Parathyroid adenoma (tissue), 2 donors: ENCODE measurements at regions not wholly inside any gene's neighbourhood (a gene's known extent, or its start where the extent isn't known, plus 50 kb on each side); places are given as distances from the start of the nearest gene placed in this dataset.

Source experiments
- H2AFZ ChIP-seq: fragments of 300-600 bp; sonication (generic); one replicate; pipeline ENCODE4 v1.7.0; 2017; ENCODE audit warnings: antibody characterized with exemption, mild to moderate bottlenecking
- H3K27ac ChIP-seq: fragments of 300-600 bp; sonication (generic); one replicate; pipeline ENCODE4 v1.7.0; 2017
- H3K27me3 ChIP-seq: fragments of 300-600 bp; sonication (generic); one replicate; pipeline ENCODE4 v1.7.0; 2017; ENCODE audit warnings: low read length; ENCODE audit not compliant: control insufficient read depth, insufficient read depth
- H3K36me3 ChIP-seq: fragments of 300-600 bp; sonication (generic); one replicate; pipeline ENCODE4 v1.7.0; 2017; ENCODE audit warnings: low read length; ENCODE audit not compliant: control insufficient read depth, insufficient read depth
- H3K4me1 ChIP-seq: fragments of 300-600 bp; sonication (generic); one replicate; pipeline ENCODE4 v1.7.0; 2017; ENCODE audit warnings: control low read depth
- H3K4me2 ChIP-seq: fragments of 300-600 bp; sonication (generic); one replicate; pipeline ENCODE4 v1.7.0; 2017; ENCODE audit warnings: low read length
- H3K4me3 ChIP-seq: fragments of 300-600 bp; sonication (generic); one replicate; pipeline ENCODE4 v1.7.0; 2017; ENCODE audit warnings: low read depth, low read length
- H3K79me2 ChIP-seq: fragments of 300-600 bp; sonication (generic); one replicate; pipeline ENCODE4 v1.7.0; 2017; ENCODE audit warnings: control low read depth
- H3K9ac ChIP-seq: fragments of 300-600 bp; sonication (generic); one replicate; pipeline ENCODE4 v1.7.0; 2017; ENCODE audit warnings: mild to moderate bottlenecking
- H3K9me3 ChIP-seq: fragments of 300-600 bp; sonication (generic); one replicate; pipeline ENCODE4 v1.7.0; 2017; ENCODE audit warnings: low read length; ENCODE audit not compliant: control insufficient read depth
- CTCF ChIP-seq: fragments of 300-600 bp; sonication (generic); IDR thresholded peaks from one replicate; pipeline ENCODE4 v1.7.0; 2017; ENCODE audit warnings: antibody characterized with exemption, mild to moderate bottlenecking
- donor health status: primary hyperparathyroidism.

GRCh38 chr6:163786995-163787671 is 372.6 kb downstream of the QKI start:
- no peaks in the 10 kb centered on the region for H3K79me2 ChIP-seq
- no peak overlapping the region for H2AFZ ChIP-seq
- no peak overlapping the region for H3K27ac ChIP-seq
- no peaks in the 10 kb centered on the region for H3K4me1 ChIP-seq
- no peaks in the 10 kb centered on the region for H3K36me3 ChIP-seq
- H3K4me2 ChIP-seq, result no peak overlapping the region
- no peaks in the 10 kb centered on the region for H3K9me3 ChIP-seq
- no peak overlapping the region for H3K4me3 ChIP-seq
- no peak for TF ChIP-seq CTCF
- no peaks in the 10 kb centered on the region for H3K27me3 ChIP-seq
- H3K9ac ChIP-seq, result no peak overlapping the region

- Histone ChIP-seq H3K9me3 (no peaks in the 10 kb centered on the region), H3K9ac (no peak overlapping the region), H3K4me1 (no peaks in the 10 kb centered on the region), H3K79me2 (no peaks in the 10 kb centered on the region), H3K27me3 (no peaks in the 10 kb centered on the region), H3K27ac (no peak overlapping the region), H3K4me3 (no peak overlapping the region), H3K4me2 (no peak overlapping the region), H3K36me3 (no peaks in the 10 kb centered on the region), H2AFZ (no peak overlapping the region)
- no peak for TF ChIP-seq CTCF
Observed at GRCh38 chr6:163782436-163783003, 368.0 kb downstream of the QKI start.

- Histone ChIP-seq H3K9me3 (no peaks in the 10 kb centered on the region), H3K9ac (no peak overlapping the region), H3K27ac (no peak overlapping the region), H3K79me2 (no peaks in the 10 kb centered on the region), H3K4me3 (no peak overlapping the region), H3K27me3 (no peaks in the 10 kb centered on the region), H3K4me1 (no peaks in the 10 kb centered on the region), H3K4me2 (no peak overlapping the region), H2AFZ (no peak overlapping the region), H3K36me3 (no peaks in the 10 kb centered on the region)
- TF ChIP-seq CTCF, result no peak
Observed at GRCh38 chr6:163780994-163781393, 366.5 kb downstream of the QKI start.

GRCh38 chr6:163779727-163780284 is 365.3 kb downstream of the QKI start:
- Histone ChIP-seq H3K27me3 (no peaks in the 10 kb centered on the region), H3K79me2 (no peaks in the 10 kb centered on the region), H3K4me3 (no peak overlapping the region), H3K27ac (no peak overlapping the region), H3K9me3 (no peaks in the 10 kb centered on the region), H3K4me2 (no peak overlapping the region), H2AFZ (no peak overlapping the region), H3K36me3 (no peaks in the 10 kb centered on the region), H3K9ac (no peak overlapping the region), H3K4me1 (no peaks in the 10 kb centered on the region)
- TF ChIP-seq CTCF, result no peak
